ENCODE measurements at regions not wholly inside any gene's neighbourhood (a gene's known extent, or its start where the extent isn't known, plus 50 kb on each side); places are given as distances from the start of the nearest gene placed in this dataset.

- DNase-seq, result no peak
- H3K4me3 Mint-ChIP-seq, result no peak overlapping the region
- intact Hi-C loops (cut with micrococcal nuclease), result no loop called here
- H3K27me3 Mint-ChIP-seq (ENCODE audit: low read depth), result peaks cover 27% of the 10 kb centered on the region
- H3K36me3 Mint-ChIP-seq (ENCODE audit: low read depth), result no peaks in the 10 kb centered on the region
- no peaks in the 10 kb centered on the region for H3K4me1 Mint-ChIP-seq (ENCODE audit: low read depth)
- CTCF ChIA-PET, result no interaction called here
- H3K9me3 Mint-ChIP-seq, result peaks cover 7% of the 10 kb centered on the region
- no peak overlapping the region for H3K27ac Mint-ChIP-seq
Observed at GRCh38 chr13:102930566-102930965, 84.7 kb downstream of the ERCC5 start.

GRCh38 chr13:102928941-102929675 lies 83.3 kb downstream of the ERCC5 start:
- no peak overlapping the region for H3K27ac Mint-ChIP-seq
- H3K9me3 Mint-ChIP-seq, result peaks cover 11% of the 10 kb centered on the region
- CTCF ChIA-PET, result no interaction called here
- no peaks in the 10 kb centered on the region for H3K36me3 Mint-ChIP-seq (ENCODE audit: low read depth)
- no peaks in the 10 kb centered on the region for H3K4me1 Mint-ChIP-seq (ENCODE audit: low read depth)
- no peak overlapping the region for H3K4me3 Mint-ChIP-seq
- intact Hi-C loops (cut with micrococcal nuclease), result no loop called here
- no peak for DNase-seq
- H3K27me3 Mint-ChIP-seq (ENCODE audit: low read depth), result peaks cover 32% of the 10 kb centered on the region
